Endothelial cell of umbilical vein (primary cell): ENCODE measurements at regions not wholly inside any gene's neighbourhood (a gene's known extent, or its start where the extent isn't known, plus 50 kb on each side); places are given as distances from the start of the nearest gene placed in this dataset.

ENCODE experiments used
- BruUV-seq: library from RNA; stranded (reverse); fragments of 400-500 nt; replicated peaks from 2 replicates; lab custom pipeline; 2021; lab: Mats Ljungman, UMichigan
- CTCF ChIA-PET: fragments of 300-600, 350-600 bp; sonication (Branson Sonifier 250); formaldehyde crosslinking; loops from one replicate; lab custom pipeline; 2021; ENCODE audit warnings: antibody characterized with exemption, inconsistent platforms; lab: Charles Lee
- POLR2A ChIA-PET: fragments of 300-600, 350-600 bp; sonication (Branson Sonifier 250); formaldehyde crosslinking; loops from one replicate; lab custom pipeline; 2021; ENCODE audit warnings: antibody characterized with exemption, inconsistent platforms; lab: Charles Lee
- DNase-seq: peaks from one replicate; pipeline ENCODE4 v3.0.0-alpha.2; 2011; ENCODE audit warnings: low read depth, low spot score
- FAIRE-seq: peaks from 2 replicates; lab custom pipeline; 2011; peaks lifted over from hg19 to GRCh38; lab: Jason Lieb, UNC
- H2AFZ ChIP-seq: 2 replicates; pipeline ENCODE4 v1.6.0; 2012; ENCODE audit warnings: low read depth, low read length, control low read depth, inconsistent platforms
- H3K27ac ChIP-seq: 2 replicates; pipeline ENCODE4 v1.5.1; 2011; ENCODE audit warnings: low read depth, mild to moderate bottlenecking, control low read depth, low read length, moderate library complexity; ENCODE audit not compliant: insufficient read depth
- H3K27me3 ChIP-seq, 2 experiments: 2 replicates each; pipeline versions ENCODE4 v1.6.0 to v1.6.1; 2011; ENCODE audit warnings: low read length in 2 of 2, mixed read lengths in 1 of 2; ENCODE audit not compliant: control insufficient read depth in 2 of 2, insufficient read depth in 2 of 2
- H3K36me3 ChIP-seq, 2 experiments: 2 replicates in 1 of 2; 3 replicates in 1 of 2; pipeline ENCODE4 v1.5.1; 2011; ENCODE audit warnings: low read length in 2 of 2, mild to moderate bottlenecking in 1 of 2, moderate library complexity in 1 of 2; ENCODE audit not compliant: control insufficient read depth in 2 of 2, insufficient read depth in 2 of 2; ENCODE audit errors: extremely low read depth in 1 of 2
- H3K4me1 ChIP-seq: 3 replicates; pipeline ENCODE4 v1.5.1; 2011; ENCODE audit warnings: mild to moderate bottlenecking, low read length; ENCODE audit not compliant: control insufficient read depth, insufficient read depth; ENCODE audit errors: extremely low read depth
- H3K4me2 ChIP-seq: 2 replicates; pipeline ENCODE4 v1.6.1; 2011; ENCODE audit warnings: low read length, control low read depth, mixed read lengths; ENCODE audit not compliant: insufficient read depth
- H3K4me3 ChIP-seq, 3 experiments: fragments of 200-600 bp in 1 of 3; sonication (generic), shearing (Covaris generic) in 1 of 3; replicated peaks in 1 of 3; 2 replicates each; pipeline ENCODE4 v1.5.1; 2011 to 2016; ENCODE audit warnings: control low read depth in 3 of 3, low read length in 3 of 3, mild to moderate bottlenecking in 2 of 3, inconsistent platforms in 1 of 3, low read depth in 1 of 3, moderate library complexity in 1 of 3; ENCODE audit not compliant: insufficient read depth in 1 of 3
- H3K79me2 ChIP-seq: 2 replicates; pipeline ENCODE4 v1.6.0; 2012; ENCODE audit warnings: low read length, inconsistent platforms; ENCODE audit not compliant: control insufficient read depth, insufficient read depth
- H3K9ac ChIP-seq: replicated peaks from 2 replicates; pipeline ENCODE3; 2011; ENCODE audit warnings: low read length, control low read depth; ENCODE audit not compliant: insufficient read depth; ENCODE audit errors: extremely low read depth
- H3K9me1 ChIP-seq: replicated peaks from 3 replicates; pipeline ENCODE4 v1.6.0; 2011; ENCODE audit warnings: mild to moderate bottlenecking, low read length; ENCODE audit not compliant: control insufficient read depth, insufficient read depth; ENCODE audit errors: extremely low read depth
- H3K9me3 ChIP-seq: replicated peaks from 2 replicates; pipeline ENCODE4 v1.5.1; 2012; ENCODE audit warnings: low read length, inconsistent platforms; ENCODE audit not compliant: control insufficient read depth, insufficient read depth
- H4K20me1 ChIP-seq: replicated peaks from 2 replicates; pipeline ENCODE3; 2011; ENCODE audit warnings: mild to moderate bottlenecking, low read length; ENCODE audit not compliant: control insufficient read depth, insufficient read depth; ENCODE audit errors: extremely low read depth
- EZH2 ChIP-seq: IDR thresholded peaks from 2 replicates; pipeline ENCODE4 v1.6.1; 2012; ENCODE audit warnings: borderline replicate concordance, low read depth, mild to moderate bottlenecking, moderate library complexity, low read length, inconsistent platforms; ENCODE audit not compliant: severe bottlenecking
- FOS ChIP-seq: IDR thresholded peaks from 2 replicates; pipeline ENCODE4 v1.6.1; 2011; ENCODE audit warnings: mild to moderate bottlenecking, low read length, moderate library complexity, borderline replicate concordance; ENCODE audit not compliant: insufficient read depth
- GATA2 ChIP-seq: IDR thresholded peaks from 2 replicates; pipeline ENCODE4 v1.7.0; 2011; ENCODE audit warnings: low read depth, mild to moderate bottlenecking, moderate library complexity, mixed read lengths, low read length; ENCODE audit not compliant: insufficient read length, insufficient read depth
- JUN ChIP-seq: IDR thresholded peaks from 2 replicates; pipeline ENCODE4 v1.6.1; 2011; ENCODE audit warnings: borderline replicate concordance, low read depth; ENCODE audit not compliant: insufficient read length, insufficient read depth
- MAX ChIP-seq: IDR thresholded peaks from 2 replicates; pipeline ENCODE4 v1.6.1; 2011; ENCODE audit not compliant: insufficient read depth, insufficient read length
- MYC ChIP-seq: IDR thresholded peaks from one replicate; pipeline ENCODE4 v1.6.1; 2011; ENCODE audit warnings: mild to moderate bottlenecking, low read depth, low read length
- POLR2A ChIP-seq: IDR thresholded peaks from 2 replicates; pipeline ENCODE4 v1.6.1; 2012; ENCODE audit warnings: low read depth, mild to moderate bottlenecking, control low read depth, low read length
- POLR2AphosphoS5 ChIP-seq: IDR thresholded peaks from 2 replicates; pipeline ENCODE4 v1.6.1; 2012; ENCODE audit warnings: low read depth, mild to moderate bottlenecking, control low read depth, low read length, moderate library complexity; ENCODE audit not compliant: insufficient read depth
- dilution Hi-C: fragments of 300-500 bp; cut with MboI; formaldehyde crosslinking; loops from one replicate; pipeline ENCODE4 v1.15.0; 2019; ENCODE audit warnings: low sequenced_read_pairs; ENCODE audit not compliant: extremely low pct_ligation_motif_present
- intact Hi-C: fragments of 100-400 bp; cut with micrococcal nuclease; formaldehyde crosslinking; loops from one replicate; pipeline ENCODE4 v1.10.0; 2022
- TF ChIP-seq, protein P1 (sequence below), 2 donors: IDR thresholded peaks; 1 replicate in 1 of 2; 2 replicates in 1 of 2; pipeline ENCODE4 v1.5.1; 2011; ENCODE audit warnings: low read length in 2 of 2, mild to moderate bottlenecking in 2 of 2, moderate library complexity in 2 of 2, control low read depth in 1 of 2, inconsistent platforms in 1 of 2, low read depth in 1 of 2; ENCODE audit not compliant: insufficient read depth in 1 of 2; ENCODE audit errors: extremely low read depth in 1 of 2

GRCh38 chr5:133757396-133757945, 145.1 kb upstream of the FSTL4 start:
- intact Hi-C loops (no loop called here), dilution Hi-C loops (no loop called here)
- Histone ChIP-seq H3K9me1 (no peaks in the 10 kb centered on the region), H3K9me3 (no peaks in the 10 kb centered on the region), H4K20me1 (no peaks in the 10 kb centered on the region), H3K4me1 (peaks cover 9% of the 10 kb centered on the region), H3K79me2 (no peaks in the 10 kb centered on the region), H3K4me2 (no peak overlapping the region), H3K9ac (no peak overlapping the region), H3K27me3 (peaks cover 0 to 5% of the 10 kb centered on the region in 2 experiments), H3K4me3 (no peak overlapping the region), H2AFZ (no peak overlapping the region), H3K36me3 (no peaks in the 10 kb centered on the region), H3K27ac (no peak overlapping the region)
- FAIRE-seq (no peak), DNase-seq (no peak)
- POLR2A ChIA-PET = no interaction called here
- TF ChIP-seq MYC = no peak
- no peak for TF ChIP-seq POLR2A
- TF ChIP-seq FOS = no peak
- TF ChIP-seq MAX = no peak
- TF ChIP-seq GATA2 = no peak
- TF ChIP-seq POLR2AphosphoS5 = no peak
- TF ChIP-seq EZH2 = no peak
- no peak for TF ChIP-seq JUN
- TF ChIP-seq, protein P1, sequence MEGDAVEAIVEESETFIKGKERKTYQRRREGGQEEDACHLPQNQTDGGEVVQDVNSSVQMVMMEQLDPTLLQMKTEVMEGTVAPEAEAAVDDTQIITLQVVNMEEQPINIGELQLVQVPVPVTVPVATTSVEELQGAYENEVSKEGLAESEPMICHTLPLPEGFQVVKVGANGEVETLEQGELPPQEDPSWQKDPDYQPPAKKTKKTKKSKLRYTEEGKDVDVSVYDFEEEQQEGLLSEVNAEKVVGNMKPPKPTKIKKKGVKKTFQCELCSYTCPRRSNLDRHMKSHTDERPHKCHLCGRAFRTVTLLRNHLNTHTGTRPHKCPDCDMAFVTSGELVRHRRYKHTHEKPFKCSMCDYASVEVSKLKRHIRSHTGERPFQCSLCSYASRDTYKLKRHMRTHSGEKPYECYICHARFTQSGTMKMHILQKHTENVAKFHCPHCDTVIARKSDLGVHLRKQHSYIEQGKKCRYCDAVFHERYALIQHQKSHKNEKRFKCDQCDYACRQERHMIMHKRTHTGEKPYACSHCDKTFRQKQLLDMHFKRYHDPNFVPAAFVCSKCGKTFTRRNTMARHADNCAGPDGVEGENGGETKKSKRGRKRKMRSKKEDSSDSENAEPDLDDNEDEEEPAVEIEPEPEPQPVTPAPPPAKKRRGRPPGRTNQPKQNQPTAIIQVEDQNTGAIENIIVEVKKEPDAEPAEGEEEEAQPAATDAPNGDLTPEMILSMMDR (IDR thresholded peaks at IDR 0.05; ENCODE audit: extremely low read depth in 1 of 2, insufficient read depth in 1 of 2, low read depth in 1 of 2, low read length in 2 of 2) = no peak
- BruUV-seq = no TSS peak
- CTCF ChIA-PET = no interaction called here
